ENCODE measurements at regions not wholly inside any gene's neighbourhood (a gene's known extent, or its start where the extent isn't known, plus 50 kb on each side); places are given as distances from the start of the nearest gene placed in this dataset.
"Not testable (repeated sequence)": the region's sequence is repeated elsewhere in the genome, so short reads cannot be mapped to it uniquely, and the experiment has no call there.

DNA sequence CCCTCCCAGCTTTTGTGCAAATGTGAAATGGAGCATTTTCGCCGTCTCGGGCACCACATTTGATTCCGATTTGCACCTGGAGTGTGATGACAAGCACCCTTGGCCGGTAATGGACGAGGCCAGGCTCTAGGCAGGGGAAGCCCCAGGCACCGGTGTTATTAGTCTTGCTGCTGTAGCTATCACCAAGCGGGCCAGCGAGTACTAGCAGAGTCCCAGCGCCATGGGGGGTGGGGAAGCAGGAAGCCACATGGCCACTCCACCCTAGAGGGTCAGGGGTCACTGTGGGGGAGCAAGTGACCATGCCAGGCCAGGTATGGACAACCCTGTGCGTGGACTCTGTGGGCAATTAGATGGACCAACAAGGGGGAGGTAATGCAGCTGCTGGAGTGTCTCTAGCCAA is 88.8 kb downstream of the CPZ start:
- no peak overlapping the region for H3K4me3 Mint-ChIP-seq
- H3K27ac Mint-ChIP-seq = no peak overlapping the region
- intact Hi-C loops (cut with DNase I, micrococcal nuclease) = no loop called here
- no peak for ATAC-seq
- peaks cover 5% of the 10 kb centered on the region for H3K9me3 Mint-ChIP-seq (ENCODE audit: low read depth)
- no peaks in the 10 kb centered on the region for H3K4me1 Mint-ChIP-seq
- H3K36me3 Mint-ChIP-seq (ENCODE audit: low read depth) = no peaks in the 10 kb centered on the region
- H3K27me3 Mint-ChIP-seq = peaks cover 3% of the 10 kb centered on the region
- no peak for DNase-seq
- CTCF ChIA-PET = interaction anchor here (0.6 kb wide), 2 partner anchors 68 to 1048 kb away, joined by 3 read pairs; no protein-coding TSS in a partner anchor
- POLR2A ChIA-PET = no interaction called here

GRCh38 chr4:8679032-8679431 is 86.5 kb downstream of the CPZ start:
- Mint-ChIP-seq H3K27me3 (peaks cover 4% of the 10 kb centered on the region), H3K27ac (no peak overlapping the region), H3K9me3 (ENCODE audit: low read depth) (peaks cover 5% of the 10 kb centered on the region), H3K36me3 (ENCODE audit: low read depth) (no peaks in the 10 kb centered on the region), H3K4me3 (no peak overlapping the region), H3K4me1 (no peaks in the 10 kb centered on the region)
- no peak for DNase-seq
- intact Hi-C loops (cut with DNase I, micrococcal nuclease) = no loop called here
- ATAC-seq = no peak
- POLR2A ChIA-PET = no interaction called here
- CTCF ChIA-PET = no interaction called here

- H3K27ac Mint-ChIP-seq = no peak overlapping the region
- H3K4me3 Mint-ChIP-seq = no peak overlapping the region
- no peaks in the 10 kb centered on the region for H3K36me3 Mint-ChIP-seq (ENCODE audit: low read depth)
- DNase-seq (no peak), ATAC-seq (no peak)
- peaks cover 2% of the 10 kb centered on the region for H3K9me3 Mint-ChIP-seq (ENCODE audit: low read depth)
- peaks cover 3% of the 10 kb centered on the region for H3K27me3 Mint-ChIP-seq
- CTCF ChIA-PET = no interaction called here
- H3K4me1 Mint-ChIP-seq = no peaks in the 10 kb centered on the region
- POLR2A ChIA-PET = no interaction called here
- intact Hi-C loops (cut with DNase I, micrococcal nuclease) = no loop called here
These were observed 84.1 kb downstream of the CPZ start for GRCh38 chr4:8676676-8677075.

- Mint-ChIP-seq H3K4me3 (no peak overlapping the region), H3K27ac (no peak overlapping the region), H3K9me3 (ENCODE audit: low read depth) (peaks cover 2% of the 10 kb centered on the region), H3K36me3 (ENCODE audit: low read depth) (no peaks in the 10 kb centered on the region), H3K27me3 (peaks cover 3% of the 10 kb centered on the region), H3K4me1 (no peaks in the 10 kb centered on the region)
- no peak for DNase-seq
- ChIA-PET CTCF (no interaction called here), POLR2A (no interaction called here)
- intact Hi-C loops (cut with DNase I, micrococcal nuclease) = no loop called here
- ATAC-seq = no peak
These were observed 83.3 kb downstream of the CPZ start for GRCh38 chr4:8675906-8676305.

- intact Hi-C loops (cut with DNase I, micrococcal nuclease) = no loop called here
- Mint-ChIP-seq H3K27ac (no peak overlapping the region), H3K4me3 (no peak overlapping the region), H3K4me1 (no peaks in the 10 kb centered on the region), H3K27me3 (peaks cover 3% of the 10 kb centered on the region), H3K9me3 (ENCODE audit: low read depth) (peaks cover 2% of the 10 kb centered on the region), H3K36me3 (ENCODE audit: low read depth) (no peaks in the 10 kb centered on the region)
- DNase-seq = peak; percentile 10
- no peak for ATAC-seq
- POLR2A ChIA-PET = no interaction called here
- CTCF ChIA-PET = no interaction called here
These were observed 82.8 kb downstream of the CPZ start for GRCh38 chr4:8675383-8675782.

- Mint-ChIP-seq H3K4me3 (no peak overlapping the region), H3K27me3 (peaks cover 3% of the 10 kb centered on the region), H3K36me3 (ENCODE audit: low read depth) (no peaks in the 10 kb centered on the region), H3K27ac (no peak overlapping the region), H3K4me1 (no peaks in the 10 kb centered on the region), H3K9me3 (ENCODE audit: low read depth) (peaks cover 2% of the 10 kb centered on the region)
- ChIA-PET CTCF (no interaction called here), POLR2A (no interaction called here)
- DNase-seq (no peak), ATAC-seq (no peak)
- intact Hi-C loops (cut with DNase I, micrococcal nuclease) = no loop called here
These were observed 81.8 kb downstream of the CPZ start for GRCh38 chr4:8674311-8674885.

- DNase-seq; H3K4me1 Mint-ChIP-seq; intact Hi-C loops (cut with DNase I, micrococcal nuclease); POLR2A ChIA-PET; H3K4me3 Mint-ChIP-seq; H3K9me3 Mint-ChIP-seq (ENCODE audit: low read depth); H3K27ac Mint-ChIP-seq; CTCF ChIA-PET; ATAC-seq; H3K36me3 Mint-ChIP-seq (ENCODE audit: low read depth); H3K27me3 Mint-ChIP-seq: not testable (repeated sequence)
These were observed 80.5 kb downstream of the CPZ start for GRCh38 chr4:8673106-8673505.

- Mint-ChIP-seq H3K4me3 (no peak overlapping the region), H3K9me3 (ENCODE audit: low read depth) (peaks cover 4% of the 10 kb centered on the region)
- intact Hi-C loops (cut with DNase I, micrococcal nuclease) = no loop called here
These were observed 79.9 kb downstream of the CPZ start for GRCh38 chr4:8672486-8672885.

GRCh38 chr4:8671712-8672290 is 79.2 kb downstream of the CPZ start:
- Mint-ChIP-seq H3K27me3 (peaks cover 6% of the 10 kb centered on the region), H3K4me3 (no peak overlapping the region), H3K36me3 (ENCODE audit: low read depth) (no peaks in the 10 kb centered on the region), H3K4me1 (no peaks in the 10 kb centered on the region), H3K9me3 (ENCODE audit: low read depth) (peaks cover 2% of the 10 kb centered on the region), H3K27ac (no peak overlapping the region)
- ChIA-PET POLR2A (interaction anchor here (0.6 kb wide), 1 partner anchor 1433 kb away, joined by 3 read pairs; no protein-coding TSS in a partner anchor), CTCF (no interaction called here)
- intact Hi-C loops (cut with DNase I, micrococcal nuclease) = no loop called here
- no peak for ATAC-seq
- no peak for DNase-seq

More at GRCh38 chr4:8672486-8672885, 79.9 kb downstream of the CPZ start:
- no peak overlapping the region for H3K27ac Mint-ChIP-seq
- ChIA-PET POLR2A (interaction anchor here (0.6 kb wide), 1 partner anchor 1434 kb away, joined by 3 read pairs; no protein-coding TSS in a partner anchor), CTCF (no interaction called here)
- H3K36me3 Mint-ChIP-seq (ENCODE audit: low read depth) = no peaks in the 10 kb centered on the region
- ATAC-seq (no peak), DNase-seq (no peak)
- no peaks in the 10 kb centered on the region for H3K4me1 Mint-ChIP-seq
- peaks cover 6% of the 10 kb centered on the region for H3K27me3 Mint-ChIP-seq
